SK-N-MC (cell line): ENCODE measurements at regions not wholly inside any gene's neighbourhood (a gene's known extent, or its start where the extent isn't known, plus 50 kb on each side); places are given as distances from the start of the nearest gene placed in this dataset.

Source experiments
- EZH2 ChIP-seq: fragments of 200-600 bp; sonication (generic); IDR thresholded peaks from one replicate; pipeline ENCODE4 v1.6.1; 2017; ENCODE audit warnings: antibody characterized with exemption
- FOXP2 ChIP-seq: optimal IDR thresholded peaks from 2 replicates; pipeline ENCODE3; 2011; ENCODE audit warnings: mild to moderate bottlenecking, moderate library complexity; ENCODE audit not compliant: insufficient read depth; ENCODE audit errors: extremely low read length, control extremely low read depth
- POLR2AphosphoS5 ChIP-seq: IDR thresholded peaks from 2 replicates; pipeline ENCODE4 v1.6.1; 2012; ENCODE audit warnings: mild to moderate bottlenecking, low read depth, low read length, borderline replicate concordance

GRCh38 chr7:27351786-27352185, 109.2 kb downstream of the EVX1 start:
- TF ChIP-seq POLR2AphosphoS5 (no peak), EZH2 (no peak), FOXP2 (no peak)
